GM19328 (cell line): ENCODE measurements at regions not wholly inside any gene's neighbourhood (a gene's known extent, or its start where the extent isn't known, plus 50 kb on each side); places are given as distances from the start of the nearest gene placed in this dataset.

Source experiments
- ATAC-seq: cut with Tn5 transposase; IDR thresholded peaks from one replicate; pipeline ENCODE4 v1.9.1; 2021; ENCODE audit warnings: mild to moderate bottlenecking, moderate library complexity; ENCODE audit not compliant: unreplicated experiment

DNA sequence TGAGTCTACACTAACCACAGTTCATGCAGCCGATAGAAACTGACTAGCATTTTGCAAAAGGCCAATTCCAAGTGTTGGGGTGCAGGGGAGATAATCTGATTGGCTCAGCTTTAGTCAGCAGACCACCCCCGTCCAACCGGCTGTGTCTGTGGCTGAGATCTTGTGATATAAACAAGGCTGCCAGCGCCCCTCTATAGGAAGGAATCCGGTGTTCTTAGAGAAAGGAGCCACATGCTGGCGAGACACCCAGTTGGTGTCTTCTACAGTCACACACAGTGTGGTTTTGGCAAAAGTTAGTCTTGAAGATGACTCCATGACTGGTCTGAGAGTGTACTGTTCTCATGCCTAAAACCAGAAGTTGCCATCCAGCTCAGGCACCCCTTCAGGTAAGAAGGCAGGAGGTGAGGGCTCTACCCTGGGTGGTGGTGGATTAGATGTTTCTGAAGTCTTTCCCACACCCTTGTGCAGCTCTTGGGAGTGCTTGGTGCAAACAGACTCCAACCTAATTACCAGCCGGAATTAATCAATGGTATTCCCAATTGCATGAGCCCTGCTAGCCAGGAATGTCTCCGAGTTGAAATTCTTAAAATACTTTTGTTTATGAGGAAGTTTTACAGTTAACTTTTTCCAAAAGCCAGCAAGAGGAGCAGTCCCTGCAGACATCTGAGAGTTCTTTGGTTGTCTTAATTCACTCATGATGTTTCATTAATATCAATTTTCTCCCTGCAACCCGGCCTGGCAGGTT lies 172.3 kb upstream of the IRX6 start:
- ATAC-seq, result no peak

DNA sequence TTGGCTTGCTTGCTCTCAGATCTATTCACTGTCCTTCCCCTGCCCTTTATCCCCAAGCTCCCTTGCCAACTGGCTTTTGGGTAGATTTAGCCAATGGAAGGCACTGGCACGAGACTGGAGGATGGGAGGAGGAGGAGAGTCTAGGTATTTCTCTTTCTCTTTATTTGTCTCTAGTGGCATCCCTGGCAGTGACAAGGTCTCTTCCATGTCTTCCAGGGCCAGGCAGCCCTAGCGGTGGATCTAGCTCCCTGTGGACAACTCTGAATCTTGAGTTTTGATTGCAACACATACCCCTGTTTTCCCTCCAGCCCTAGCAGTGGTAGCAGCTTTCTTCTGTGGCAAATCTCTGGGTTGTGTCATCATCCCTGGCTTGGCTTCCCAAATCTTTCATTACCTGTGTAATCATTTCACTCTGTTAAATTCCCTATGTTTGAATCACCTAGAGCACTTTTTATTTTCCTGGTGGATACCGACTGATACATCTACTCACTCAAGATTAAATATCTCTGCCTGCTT lies 171.1 kb upstream of the IRX6 start:
- ATAC-seq, result no peak

DNA sequence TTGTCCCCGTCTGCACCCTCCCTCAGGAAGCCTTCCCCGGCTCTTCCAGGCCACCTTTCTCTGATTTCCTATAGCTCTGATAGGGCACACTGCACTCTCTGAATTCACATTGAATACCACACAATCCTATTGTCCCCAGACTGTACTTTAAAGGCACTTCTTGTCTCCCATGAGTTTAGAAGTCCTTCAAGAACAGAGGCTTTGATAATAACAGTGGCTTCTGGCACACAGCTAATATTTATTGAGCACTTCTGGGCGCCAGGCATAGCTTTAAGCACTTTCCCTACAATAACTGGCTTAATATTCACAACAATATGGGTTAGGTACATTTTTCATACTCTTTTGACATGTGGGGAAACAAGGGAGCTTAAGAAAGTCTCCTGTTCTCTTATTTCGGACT lies 169.7 kb upstream of the IRX6 start:
- no peak for ATAC-seq

- no peak for ATAC-seq
Observed at GRCh38 chr16:55154956-55155355, 169.0 kb upstream of the IRX6 start.

- ATAC-seq, result no peak
Observed at GRCh38 chr16:55155815-55156214, 168.2 kb upstream of the IRX6 start.

DNA sequence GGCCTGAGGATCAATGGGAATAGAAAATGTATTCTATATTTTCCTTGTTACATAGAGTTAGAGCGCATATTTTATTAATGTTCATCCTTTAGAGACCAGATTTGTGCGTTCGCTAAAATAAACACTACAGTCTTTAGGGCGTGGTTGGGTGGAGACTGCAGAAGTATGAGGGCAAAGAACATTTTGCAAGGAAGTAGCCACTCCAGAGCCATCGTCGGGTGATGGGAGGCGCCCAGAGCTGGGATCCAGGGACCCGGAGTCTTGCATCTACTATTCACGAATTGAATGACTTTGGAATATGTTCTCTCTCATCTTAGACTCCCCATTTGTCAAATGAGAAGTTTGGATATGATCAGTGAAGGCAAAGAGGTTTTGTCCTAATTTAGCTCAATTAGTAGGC lies 154.2 kb upstream of the IRX6 start:
- no peak for ATAC-seq

DNA sequence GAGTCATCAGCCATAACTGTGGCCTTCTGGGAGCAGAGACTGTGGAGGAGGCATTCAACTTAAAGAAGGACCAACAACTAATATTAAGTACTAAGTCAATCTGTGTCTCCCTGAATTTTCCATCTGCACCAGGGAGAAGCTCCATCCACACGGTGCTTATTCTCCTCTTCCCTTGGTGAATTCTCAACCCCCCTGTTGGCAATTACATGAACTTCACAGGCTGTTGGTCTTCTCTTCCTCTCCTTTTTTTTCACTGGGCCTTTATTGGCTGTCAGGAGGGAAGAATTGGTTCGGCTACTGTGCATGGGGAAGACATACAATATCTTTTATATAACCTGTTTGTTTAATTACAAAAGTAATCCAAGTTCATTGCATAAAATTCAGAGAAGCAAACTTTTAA lies 152.8 kb upstream of the IRX6 start:
- no peak for ATAC-seq

DNA sequence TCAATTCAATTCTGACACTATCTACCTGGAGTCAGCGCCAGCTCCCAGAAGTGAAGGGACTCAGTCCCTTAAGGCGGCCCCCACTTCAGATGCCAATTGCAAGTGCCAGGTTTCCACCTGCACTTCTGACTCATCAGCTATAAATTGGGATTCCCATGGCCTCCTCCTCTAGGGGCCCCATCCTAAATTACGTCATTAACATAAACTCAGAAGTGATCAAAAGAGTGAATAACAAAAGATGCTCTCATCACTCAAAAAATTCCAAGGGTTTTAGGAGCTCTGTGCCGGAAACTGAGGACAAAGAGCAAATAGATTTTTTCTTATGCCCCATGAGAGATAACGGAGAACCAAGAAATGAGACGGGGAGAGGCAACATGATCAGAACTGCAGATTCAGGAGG lies 148.6 kb upstream of the IRX6 start:
- no peak for ATAC-seq

DNA sequence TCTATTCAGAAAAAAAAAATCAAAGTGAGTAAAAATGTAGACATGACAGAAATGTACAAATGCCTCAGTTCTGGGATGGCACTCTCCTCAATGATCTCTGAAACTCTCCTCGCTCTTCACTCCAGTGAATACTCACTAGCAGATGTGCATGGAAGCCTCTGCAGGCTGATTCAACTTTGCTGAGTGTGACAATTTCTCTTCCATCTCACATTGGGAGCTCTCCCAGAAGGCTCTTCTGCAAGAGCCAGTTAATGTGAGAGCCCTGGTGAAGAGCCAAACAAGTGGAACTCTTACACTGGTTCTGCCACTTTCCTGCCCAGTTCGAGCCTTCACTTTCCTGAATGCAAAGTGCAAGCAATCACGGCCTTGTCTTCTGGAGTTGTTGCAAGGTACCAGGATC lies 147.1 kb upstream of the IRX6 start:
- no peak for ATAC-seq

- no peak for ATAC-seq
Observed at GRCh38 chr16:55179411-55179810, 144.6 kb upstream of the IRX6 start.

- ATAC-seq, result no peak
Observed at GRCh38 chr16:55179852-55180585, 144.0 kb upstream of the IRX6 start.

GRCh38 chr16:55184052-55184451 lies 140.0 kb upstream of the IRX6 start:
- no peak for ATAC-seq

GRCh38 chr16:55184619-55185018 lies 139.4 kb upstream of the IRX6 start:
- no peak for ATAC-seq

DNA sequence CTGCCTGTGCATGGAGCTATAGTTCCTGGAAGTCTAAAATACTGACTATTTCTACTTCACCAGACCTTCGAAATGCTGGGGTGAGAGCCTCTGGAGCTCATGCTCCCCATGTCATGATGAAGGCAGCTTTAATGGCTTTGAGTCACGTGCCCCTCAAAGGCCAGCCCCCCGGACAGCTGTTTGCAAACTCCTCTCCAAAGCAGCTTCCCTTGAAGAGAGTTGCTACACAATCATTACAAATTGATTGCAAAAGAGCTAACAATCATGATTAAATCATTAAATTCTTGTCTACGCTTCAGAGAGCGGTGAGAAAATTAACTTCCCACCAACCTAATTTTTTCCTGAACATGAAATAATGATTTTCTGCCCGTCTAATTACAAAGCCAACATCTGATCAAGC lies 134.8 kb upstream of the IRX6 start:
- ATAC-seq, result no peak

DNA sequence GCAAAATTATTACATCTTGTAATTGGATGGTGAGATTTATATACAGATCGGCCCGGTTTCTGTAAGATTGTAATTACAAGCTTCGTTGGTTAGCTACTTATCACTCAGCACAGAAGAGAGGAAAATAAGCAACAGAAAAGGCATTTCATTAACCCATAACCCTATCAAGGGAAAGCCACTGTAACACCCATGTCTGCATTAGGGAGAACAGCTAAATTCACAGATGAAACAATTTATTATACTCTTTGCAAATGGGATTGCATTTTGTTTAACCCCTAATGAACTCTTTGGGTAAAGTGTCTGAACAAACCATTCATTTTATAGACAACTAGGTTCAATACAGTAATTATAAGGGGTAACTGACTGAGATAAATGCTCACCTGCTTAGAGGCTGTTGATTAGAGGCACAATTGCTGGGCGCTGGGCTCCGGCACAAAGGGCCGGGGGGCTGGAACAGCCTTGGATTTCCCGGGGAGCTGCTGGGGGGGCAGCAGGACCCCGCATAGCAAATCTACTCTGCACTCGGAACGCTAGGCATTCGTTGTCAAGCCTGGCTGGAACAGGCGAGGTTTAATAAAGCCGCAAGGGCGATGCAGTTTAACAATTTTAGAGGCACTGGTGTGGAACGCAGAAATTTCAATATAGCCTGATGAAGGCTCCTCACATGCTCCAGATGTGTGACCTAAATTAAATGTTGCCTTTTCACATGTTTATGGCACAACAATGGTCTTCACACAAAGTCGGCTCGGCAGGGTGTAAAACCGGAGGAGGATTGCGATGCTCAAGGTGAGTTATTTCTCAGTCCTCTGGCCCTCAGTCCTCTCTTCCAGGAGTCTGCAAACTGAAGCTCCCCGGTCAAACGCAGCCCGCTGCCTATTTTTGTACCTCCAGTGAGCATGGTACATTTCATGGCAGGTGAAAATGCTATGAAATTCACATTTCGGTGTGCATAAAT lies 134.0 kb upstream of the IRX6 start:
- ATAC-seq, result no peak

DNA sequence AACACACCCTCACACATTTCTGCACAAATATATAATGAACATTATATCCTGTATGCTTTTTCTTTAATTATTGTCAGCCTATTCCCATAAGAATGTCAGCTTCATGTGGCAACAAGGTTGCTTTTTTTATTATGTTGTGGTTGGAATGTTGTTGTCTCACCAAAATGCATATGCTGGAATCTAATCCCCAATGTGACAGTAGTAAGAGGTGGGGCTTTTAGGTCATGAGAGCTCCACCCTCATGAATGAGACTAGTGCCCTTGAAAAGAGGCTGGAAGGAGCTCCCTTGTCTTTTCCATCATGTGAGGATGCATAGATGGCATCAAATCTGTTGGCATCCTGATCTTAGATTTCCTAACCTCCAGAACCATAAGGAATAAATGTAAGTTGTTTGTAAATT lies 131.3 kb upstream of the IRX6 start:
- no peak for ATAC-seq

DNA sequence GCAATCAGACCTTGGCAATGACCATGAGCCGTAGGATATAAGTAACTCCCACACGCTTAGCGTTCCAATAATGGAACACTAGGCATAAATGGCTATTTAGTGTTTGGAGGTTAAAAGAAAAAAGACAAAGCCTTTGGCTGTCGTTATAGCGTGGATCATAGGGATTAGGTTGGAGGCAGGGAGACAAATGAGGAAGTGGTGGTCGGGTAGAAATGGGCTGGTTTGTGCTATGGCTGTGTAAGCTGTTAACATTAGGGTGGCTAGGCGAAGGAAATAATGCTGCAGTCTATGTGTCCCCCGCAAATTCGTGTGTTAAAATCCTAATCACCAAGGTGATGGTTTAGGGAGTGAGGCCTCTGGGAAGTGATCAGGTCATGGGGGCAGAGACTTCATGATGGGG lies 120.4 kb upstream of the IRX6 start:
- no peak for ATAC-seq

- no peak for ATAC-seq
Observed at GRCh38 chr16:55204069-55204468, 119.9 kb upstream of the IRX6 start.

- ATAC-seq, result no peak
Observed at GRCh38 chr16:55204923-55205322, 119.1 kb upstream of the IRX6 start.

DNA sequence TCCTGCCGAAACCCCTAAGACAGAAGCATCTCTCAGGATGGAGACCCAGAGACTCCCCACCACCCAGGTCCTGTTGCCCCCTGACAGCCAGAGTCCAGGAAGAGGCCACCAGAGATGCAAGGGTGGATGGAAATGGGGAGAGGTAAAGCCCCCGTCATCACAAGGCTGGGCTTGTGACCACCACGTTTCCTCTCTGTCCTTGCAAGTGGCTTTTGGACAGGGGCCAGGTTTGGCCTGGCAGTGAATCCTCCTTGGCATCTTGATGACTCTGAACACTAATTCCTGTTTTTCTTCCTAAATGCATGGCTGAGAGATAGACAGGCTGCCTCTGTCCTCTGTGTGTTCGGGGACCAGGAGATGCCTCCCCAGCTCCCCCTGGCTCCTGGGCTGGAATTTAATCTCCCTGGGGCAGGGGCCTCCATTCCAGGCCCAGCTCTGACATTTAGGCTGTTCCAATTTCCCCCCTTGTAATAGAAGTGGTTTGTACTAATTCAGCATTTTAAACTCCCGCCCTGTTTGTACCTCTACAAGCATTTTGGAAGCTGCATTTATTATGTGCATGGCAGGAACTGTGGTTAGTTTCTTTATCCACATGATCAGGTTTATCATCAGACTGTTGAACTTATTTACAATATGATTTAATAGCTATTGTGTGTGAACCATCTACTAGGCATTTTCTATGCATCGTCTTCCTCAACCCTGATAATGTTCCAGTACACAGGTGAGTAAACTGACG lies 116.1 kb upstream of the IRX6 start:
- ATAC-seq, result no peak

GRCh38 chr16:55209626-55210025 lies 114.4 kb upstream of the IRX6 start:
- no peak for ATAC-seq
